H1 (cell line): ENCODE measurements at regions not wholly inside any gene's neighbourhood (a gene's known extent, or its start where the extent isn't known, plus 50 kb on each side); places are given as distances from the start of the nearest gene placed in this dataset.

Experiments
- EP300 ChIP-seq, 2 experiments: IDR thresholded peaks; 1 replicate in 1 of 2; 2 replicates in 1 of 2; pipeline ENCODE4 v1.6.1; 2011 to 2012; ENCODE audit warnings: low read depth in 2 of 2, low read length in 2 of 2, mild to moderate bottlenecking in 2 of 2, borderline replicate concordance in 1 of 2, inconsistent platforms in 1 of 2, moderate library complexity in 1 of 2
- EZH2 ChIP-seq: fragments of 200-600 bp; sonication (generic); IDR thresholded peaks from 2 replicates; pipeline ENCODE4 v1.7.1; 2012; ENCODE audit warnings: low read depth, mild to moderate bottlenecking, moderate library complexity, low read length, inconsistent platforms; ENCODE audit not compliant: severe bottlenecking
- GABPA ChIP-seq: IDR thresholded peaks from 2 replicates; pipeline ENCODE4 v1.6.1; 2011; ENCODE audit warnings: mild to moderate bottlenecking, low read length, moderate library complexity, borderline replicate concordance; ENCODE audit not compliant: insufficient read depth
- GTF2F1 ChIP-seq: IDR thresholded peaks from 2 replicates; pipeline ENCODE4 v1.6.1; 2012; ENCODE audit warnings: low read depth, low read length, improper control_type of control experiment, borderline replicate concordance
- JUND ChIP-seq: IDR thresholded peaks from 2 replicates; pipeline ENCODE4 v1.6.1; 2011; ENCODE audit warnings: mild to moderate bottlenecking, improper control_type of control experiment, low read length
- NANOG ChIP-seq: IDR thresholded peaks from 2 replicates; pipeline ENCODE4 v1.6.1; 2011; ENCODE audit warnings: low read length, low read depth, mild to moderate bottlenecking, inconsistent platforms; ENCODE audit not compliant: insufficient read depth, poor library complexity, severe bottlenecking
- RAD21 ChIP-seq, 2 experiments: IDR thresholded peaks in 1 of 2; conservative IDR thresholded peaks in 1 of 2; 2 replicates each; pipeline ENCODE4 v1.6.1; 2011; ENCODE audit warnings: low read depth in 2 of 2, low read length in 2 of 2, improper control_type of control experiment in 1 of 2, inconsistent platforms in 1 of 2, mild to moderate bottlenecking in 1 of 2, moderate library complexity in 1 of 2
- SAP30 ChIP-seq: fragments of 300-600 bp; sonication (generic); IDR thresholded peaks from 2 replicates; pipeline ENCODE4 v1.7.1; 2012; ENCODE audit warnings: low read length, moderate library complexity, mild to moderate bottlenecking, inconsistent platforms; ENCODE audit not compliant: insufficient read depth, insufficient replicate concordance
- SIRT6 ChIP-seq: IDR thresholded peaks from one replicate; pipeline ENCODE4 v1.7.1; 2012; ENCODE audit warnings: low read length, inconsistent platforms
- SP2 ChIP-seq: IDR thresholded peaks from 2 replicates; pipeline ENCODE4 v1.6.1; 2012; ENCODE audit warnings: mild to moderate bottlenecking, low read length, inconsistent platforms
- TAF1 ChIP-seq: IDR thresholded peaks from 2 replicates; pipeline ENCODE4 v1.6.1; 2011; ENCODE audit warnings: mild to moderate bottlenecking, low read depth, low read length
- TF ChIP-seq, protein P1 (sequence below): fragments of 300-600 bp; sonication (generic); IDR thresholded peaks from 2 replicates; pipeline ENCODE4 v1.7.1; 2012; ENCODE audit warnings: low read length, moderate library complexity, mild to moderate bottlenecking, inconsistent platforms; ENCODE audit not compliant: insufficient replicate concordance

DNA sequence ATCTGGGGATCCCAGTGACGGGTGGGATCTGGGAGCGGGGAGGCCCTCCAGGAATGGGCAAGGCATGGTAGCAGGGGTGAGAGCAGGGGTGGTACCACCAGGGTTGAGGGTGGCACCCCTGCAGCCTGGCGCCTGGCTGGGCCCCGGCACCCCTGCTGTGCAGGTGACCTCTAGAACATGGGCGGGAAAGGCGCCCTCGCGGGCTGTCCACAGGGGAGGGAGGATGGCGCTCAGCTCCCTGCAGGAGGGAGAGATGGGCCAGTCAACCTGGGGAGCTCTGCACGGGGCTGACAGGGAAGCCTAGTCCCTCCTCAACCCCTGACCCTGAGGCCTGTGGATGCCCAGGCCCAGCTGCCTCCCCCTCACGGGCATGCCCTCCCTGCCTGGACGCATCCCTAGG, 61.6 kb upstream of the SLCO4A1 start (continued):
- TF ChIP-seq, protein P1, sequence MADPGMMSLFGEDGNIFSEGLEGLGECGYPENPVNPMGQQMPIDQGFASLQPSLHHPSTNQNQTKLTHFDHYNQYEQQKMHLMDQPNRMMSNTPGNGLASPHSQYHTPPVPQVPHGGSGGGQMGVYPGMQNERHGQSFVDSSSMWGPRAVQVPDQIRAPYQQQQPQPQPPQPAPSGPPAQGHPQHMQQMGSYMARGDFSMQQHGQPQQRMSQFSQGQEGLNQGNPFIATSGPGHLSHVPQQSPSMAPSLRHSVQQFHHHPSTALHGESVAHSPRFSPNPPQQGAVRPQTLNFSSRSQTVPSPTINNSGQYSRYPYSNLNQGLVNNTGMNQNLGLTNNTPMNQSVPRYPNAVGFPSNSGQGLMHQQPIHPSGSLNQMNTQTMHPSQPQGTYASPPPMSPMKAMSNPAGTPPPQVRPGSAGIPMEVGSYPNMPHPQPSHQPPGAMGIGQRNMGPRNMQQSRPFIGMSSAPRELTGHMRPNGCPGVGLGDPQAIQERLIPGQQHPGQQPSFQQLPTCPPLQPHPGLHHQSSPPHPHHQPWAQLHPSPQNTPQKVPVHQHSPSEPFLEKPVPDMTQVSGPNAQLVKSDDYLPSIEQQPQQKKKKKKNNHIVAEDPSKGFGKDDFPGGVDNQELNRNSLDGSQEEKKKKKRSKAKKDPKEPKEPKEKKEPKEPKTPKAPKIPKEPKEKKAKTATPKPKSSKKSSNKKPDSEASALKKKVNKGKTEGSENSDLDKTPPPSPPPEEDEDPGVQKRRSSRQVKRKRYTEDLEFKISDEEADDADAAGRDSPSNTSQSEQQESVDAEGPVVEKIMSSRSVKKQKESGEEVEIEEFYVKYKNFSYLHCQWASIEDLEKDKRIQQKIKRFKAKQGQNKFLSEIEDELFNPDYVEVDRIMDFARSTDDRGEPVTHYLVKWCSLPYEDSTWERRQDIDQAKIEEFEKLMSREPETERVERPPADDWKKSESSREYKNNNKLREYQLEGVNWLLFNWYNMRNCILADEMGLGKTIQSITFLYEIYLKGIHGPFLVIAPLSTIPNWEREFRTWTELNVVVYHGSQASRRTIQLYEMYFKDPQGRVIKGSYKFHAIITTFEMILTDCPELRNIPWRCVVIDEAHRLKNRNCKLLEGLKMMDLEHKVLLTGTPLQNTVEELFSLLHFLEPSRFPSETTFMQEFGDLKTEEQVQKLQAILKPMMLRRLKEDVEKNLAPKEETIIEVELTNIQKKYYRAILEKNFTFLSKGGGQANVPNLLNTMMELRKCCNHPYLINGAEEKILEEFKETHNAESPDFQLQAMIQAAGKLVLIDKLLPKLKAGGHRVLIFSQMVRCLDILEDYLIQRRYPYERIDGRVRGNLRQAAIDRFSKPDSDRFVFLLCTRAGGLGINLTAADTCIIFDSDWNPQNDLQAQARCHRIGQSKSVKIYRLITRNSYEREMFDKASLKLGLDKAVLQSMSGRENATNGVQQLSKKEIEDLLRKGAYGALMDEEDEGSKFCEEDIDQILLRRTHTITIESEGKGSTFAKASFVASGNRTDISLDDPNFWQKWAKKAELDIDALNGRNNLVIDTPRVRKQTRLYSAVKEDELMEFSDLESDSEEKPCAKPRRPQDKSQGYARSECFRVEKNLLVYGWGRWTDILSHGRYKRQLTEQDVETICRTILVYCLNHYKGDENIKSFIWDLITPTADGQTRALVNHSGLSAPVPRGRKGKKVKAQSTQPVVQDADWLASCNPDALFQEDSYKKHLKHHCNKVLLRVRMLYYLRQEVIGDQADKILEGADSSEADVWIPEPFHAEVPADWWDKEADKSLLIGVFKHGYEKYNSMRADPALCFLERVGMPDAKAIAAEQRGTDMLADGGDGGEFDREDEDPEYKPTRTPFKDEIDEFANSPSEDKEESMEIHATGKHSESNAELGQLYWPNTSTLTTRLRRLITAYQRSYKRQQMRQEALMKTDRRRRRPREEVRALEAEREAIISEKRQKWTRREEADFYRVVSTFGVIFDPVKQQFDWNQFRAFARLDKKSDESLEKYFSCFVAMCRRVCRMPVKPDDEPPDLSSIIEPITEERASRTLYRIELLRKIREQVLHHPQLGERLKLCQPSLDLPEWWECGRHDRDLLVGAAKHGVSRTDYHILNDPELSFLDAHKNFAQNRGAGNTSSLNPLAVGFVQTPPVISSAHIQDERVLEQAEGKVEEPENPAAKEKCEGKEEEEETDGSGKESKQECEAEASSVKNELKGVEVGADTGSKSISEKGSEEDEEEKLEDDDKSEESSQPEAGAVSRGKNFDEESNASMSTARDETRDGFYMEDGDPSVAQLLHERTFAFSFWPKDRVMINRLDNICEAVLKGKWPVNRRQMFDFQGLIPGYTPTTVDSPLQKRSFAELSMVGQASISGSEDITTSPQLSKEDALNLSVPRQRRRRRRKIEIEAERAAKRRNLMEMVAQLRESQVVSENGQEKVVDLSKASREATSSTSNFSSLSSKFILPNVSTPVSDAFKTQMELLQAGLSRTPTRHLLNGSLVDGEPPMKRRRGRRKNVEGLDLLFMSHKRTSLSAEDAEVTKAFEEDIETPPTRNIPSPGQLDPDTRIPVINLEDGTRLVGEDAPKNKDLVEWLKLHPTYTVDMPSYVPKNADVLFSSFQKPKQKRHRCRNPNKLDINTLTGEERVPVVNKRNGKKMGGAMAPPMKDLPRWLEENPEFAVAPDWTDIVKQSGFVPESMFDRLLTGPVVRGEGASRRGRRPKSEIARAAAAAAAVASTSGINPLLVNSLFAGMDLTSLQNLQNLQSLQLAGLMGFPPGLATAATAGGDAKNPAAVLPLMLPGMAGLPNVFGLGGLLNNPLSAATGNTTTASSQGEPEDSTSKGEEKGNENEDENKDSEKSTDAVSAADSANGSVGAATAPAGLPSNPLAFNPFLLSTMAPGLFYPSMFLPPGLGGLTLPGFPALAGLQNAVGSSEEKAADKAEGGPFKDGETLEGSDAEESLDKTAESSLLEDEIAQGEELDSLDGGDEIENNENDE = no peak
- TF ChIP-seq SP2 (no peak), NANOG (no peak), RAD21 (IDR thresholded peaks at IDR 0.05 in 1 of 2, conservative IDR thresholded peaks at IDR 0.05 in 1 of 2; ENCODE audit: low read depth in 2 of 2, low read length in 2 of 2) (no peak), SIRT6 (no peak), GTF2F1 (no peak), EZH2 (no peak), SAP30 (no peak), TAF1 (no peak), EP300 (IDR thresholded peaks at IDR 0.05; ENCODE audit: borderline replicate concordance in 1 of 2, low read depth in 2 of 2, low read length in 2 of 2) (no peak), JUND (no peak), GABPA (no peak)
